ENCODE measurements at regions not wholly inside any gene's neighbourhood (a gene's known extent, or its start where the extent isn't known, plus 50 kb on each side); places are given as distances from the start of the nearest gene placed in this dataset.

DNA sequence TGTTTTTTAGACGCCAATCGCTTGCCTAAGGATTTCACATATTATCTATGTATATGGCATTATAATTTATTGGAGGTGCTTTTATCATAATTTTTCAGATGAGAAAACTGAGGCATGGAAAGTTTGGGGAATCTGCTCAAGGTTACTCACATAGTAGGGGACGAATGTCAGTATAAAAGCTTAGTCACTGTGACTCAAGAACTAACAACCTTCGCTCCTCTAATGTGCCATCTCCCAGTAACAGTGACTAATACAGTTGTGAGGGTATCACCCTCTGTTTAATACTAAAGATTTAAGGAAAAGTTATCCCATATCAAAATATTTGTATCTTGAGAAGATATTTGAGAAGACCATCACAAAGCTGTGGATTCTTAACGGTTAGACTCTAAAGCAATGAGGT, 353.1 kb upstream of the SPOCK3 start:
- peaks cover 5% of the 10 kb centered on the region for H3K9me3 ChIP-seq (ENCODE audit: control insufficient read depth, insufficient read depth, low read depth, low read length)
- H3K27me3 ChIP-seq (ENCODE audit: control insufficient read depth, insufficient read depth, low read length): no peaks in the 10 kb centered on the region
- H3K27ac ChIP-seq (ENCODE audit: low read depth, low read length): no peak overlapping the region
- no peak overlapping the region for H3K4me3 ChIP-seq (ENCODE audit: low read depth, low read length)
- H3K9ac ChIP-seq (ENCODE audit: low read length): no peak overlapping the region
- no peaks in the 10 kb centered on the region for H3K4me1 ChIP-seq (ENCODE audit: control insufficient read depth, insufficient read depth, low read length)
- H3K36me3 ChIP-seq (ENCODE audit: control insufficient read depth, insufficient read depth, low read length): no peaks in the 10 kb centered on the region

- Histone ChIP-seq H3K27me3 (ENCODE audit: control insufficient read depth, insufficient read depth, low read length) (no peaks in the 10 kb centered on the region), H3K9ac (ENCODE audit: low read length) (no peak overlapping the region), H3K4me3 (ENCODE audit: low read depth, low read length) (no peak overlapping the region), H3K4me1 (ENCODE audit: control insufficient read depth, insufficient read depth, low read length) (no peaks in the 10 kb centered on the region), H3K27ac (ENCODE audit: low read depth, low read length) (no peak overlapping the region), H3K9me3 (ENCODE audit: control insufficient read depth, insufficient read depth, low read depth, low read length) (no peaks in the 10 kb centered on the region), H3K36me3 (ENCODE audit: control insufficient read depth, insufficient read depth, low read length) (no peaks in the 10 kb centered on the region)
These were observed 361.6 kb upstream of the SPOCK3 start for GRCh38 chr4:167595898-167596297.

GRCh38 chr4:167602157-167602556, 367.9 kb upstream of the SPOCK3 start:
- H3K9ac ChIP-seq (ENCODE audit: low read length): no peak overlapping the region
- no peak overlapping the region for H3K27ac ChIP-seq (ENCODE audit: low read depth, low read length)
- no peak overlapping the region for H3K4me3 ChIP-seq (ENCODE audit: low read depth, low read length)

DNA sequence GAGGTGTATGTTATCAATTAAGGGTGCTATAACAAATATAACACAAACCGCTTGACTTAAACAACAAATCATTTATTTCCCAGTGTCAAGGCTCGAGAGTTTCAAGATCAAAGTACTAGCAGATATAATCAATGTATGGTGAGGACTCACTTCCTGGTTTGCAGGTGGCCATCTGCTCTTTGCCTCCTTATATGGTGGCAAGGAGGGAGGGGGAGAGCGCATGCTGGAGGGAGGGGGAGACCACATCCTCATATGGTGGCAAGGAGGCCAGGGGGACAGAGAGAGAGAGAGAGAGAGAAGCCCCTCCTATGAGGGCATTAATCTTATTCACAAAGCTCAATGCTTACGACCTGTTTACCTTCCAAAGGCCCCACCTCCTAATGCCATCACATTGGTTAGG, 372.3 kb upstream of the SPOCK3 start:
- Histone ChIP-seq H3K9me3 (ENCODE audit: control insufficient read depth, insufficient read depth, low read depth, low read length) (no peaks in the 10 kb centered on the region), H3K9ac (ENCODE audit: low read length) (no peak overlapping the region), H3K27ac (ENCODE audit: low read depth, low read length) (no peak overlapping the region), H3K4me3 (ENCODE audit: low read depth, low read length) (no peak overlapping the region), H3K4me1 (ENCODE audit: control insufficient read depth, insufficient read depth, low read length) (no peaks in the 10 kb centered on the region), H3K27me3 (ENCODE audit: control insufficient read depth, insufficient read depth, low read length) (no peaks in the 10 kb centered on the region), H3K36me3 (ENCODE audit: control insufficient read depth, insufficient read depth, low read length) (no peaks in the 10 kb centered on the region)

More at GRCh38 chr4:167602157-167602556, 367.9 kb upstream of the SPOCK3 start:
- Histone ChIP-seq H3K4me1 (ENCODE audit: control insufficient read depth, insufficient read depth, low read length) (no peaks in the 10 kb centered on the region), H3K36me3 (ENCODE audit: control insufficient read depth, insufficient read depth, low read length) (no peaks in the 10 kb centered on the region), H3K27me3 (ENCODE audit: control insufficient read depth, insufficient read depth, low read length) (no peaks in the 10 kb centered on the region), H3K9me3 (ENCODE audit: control insufficient read depth, insufficient read depth, low read depth, low read length) (no peaks in the 10 kb centered on the region)

GRCh38 chr4:167613381-167613780, 379.1 kb upstream of the SPOCK3 start:
- Histone ChIP-seq H3K27me3 (ENCODE audit: control insufficient read depth, insufficient read depth, low read length) (no peaks in the 10 kb centered on the region), H3K9ac (ENCODE audit: low read length) (no peak overlapping the region), H3K9me3 (ENCODE audit: control insufficient read depth, insufficient read depth, low read depth, low read length) (no peaks in the 10 kb centered on the region), H3K36me3 (ENCODE audit: control insufficient read depth, insufficient read depth, low read length) (no peaks in the 10 kb centered on the region), H3K4me3 (ENCODE audit: low read depth, low read length) (no peak overlapping the region), H3K4me1 (ENCODE audit: control insufficient read depth, insufficient read depth, low read length) (no peaks in the 10 kb centered on the region), H3K27ac (ENCODE audit: low read depth, low read length) (no peak overlapping the region)

- Histone ChIP-seq H3K9ac (ENCODE audit: low read length) (no peak overlapping the region), H3K36me3 (ENCODE audit: control insufficient read depth, insufficient read depth, low read length) (no peaks in the 10 kb centered on the region), H3K27me3 (ENCODE audit: control insufficient read depth, insufficient read depth, low read length) (no peaks in the 10 kb centered on the region), H3K9me3 (ENCODE audit: control insufficient read depth, insufficient read depth, low read depth, low read length) (no peaks in the 10 kb centered on the region), H3K4me3 (ENCODE audit: low read depth, low read length) (no peak overlapping the region), H3K4me1 (ENCODE audit: control insufficient read depth, insufficient read depth, low read length) (no peaks in the 10 kb centered on the region), H3K27ac (ENCODE audit: low read depth, low read length) (no peak overlapping the region)
These were observed 380.6 kb upstream of the SPOCK3 start for GRCh38 chr4:167614866-167615265.

GRCh38 chr4:167616476-167616875, 382.2 kb upstream of the SPOCK3 start:
- Histone ChIP-seq H3K27me3 (ENCODE audit: control insufficient read depth, insufficient read depth, low read length) (no peaks in the 10 kb centered on the region), H3K4me3 (ENCODE audit: low read depth, low read length) (no peak overlapping the region), H3K9me3 (ENCODE audit: control insufficient read depth, insufficient read depth, low read depth, low read length) (no peaks in the 10 kb centered on the region), H3K36me3 (ENCODE audit: control insufficient read depth, insufficient read depth, low read length) (no peaks in the 10 kb centered on the region), H3K27ac (ENCODE audit: low read depth, low read length) (no peak overlapping the region), H3K9ac (ENCODE audit: low read length) (no peak overlapping the region), H3K4me1 (ENCODE audit: control insufficient read depth, insufficient read depth, low read length) (no peaks in the 10 kb centered on the region)

GRCh38 chr4:167622481-167623240, 388.4 kb upstream of the SPOCK3 start:
- Histone ChIP-seq H3K9me3 (ENCODE audit: control insufficient read depth, insufficient read depth, low read depth, low read length) (no peaks in the 10 kb centered on the region), H3K27me3 (ENCODE audit: control insufficient read depth, insufficient read depth, low read length) (no peaks in the 10 kb centered on the region), H3K27ac (ENCODE audit: low read depth, low read length) (no peak overlapping the region), H3K4me1 (ENCODE audit: control insufficient read depth, insufficient read depth, low read length) (no peaks in the 10 kb centered on the region), H3K9ac (ENCODE audit: low read length) (no peak overlapping the region), H3K4me3 (ENCODE audit: low read depth, low read length) (no peak overlapping the region), H3K36me3 (ENCODE audit: control insufficient read depth, insufficient read depth, low read length) (no peaks in the 10 kb centered on the region)

- Histone ChIP-seq H3K9ac (ENCODE audit: low read length) (no peak overlapping the region), H3K9me3 (ENCODE audit: control insufficient read depth, insufficient read depth, low read depth, low read length) (no peaks in the 10 kb centered on the region), H3K27ac (ENCODE audit: low read depth, low read length) (no peak overlapping the region), H3K4me1 (ENCODE audit: control insufficient read depth, insufficient read depth, low read length) (no peaks in the 10 kb centered on the region), H3K36me3 (ENCODE audit: control insufficient read depth, insufficient read depth, low read length) (no peaks in the 10 kb centered on the region), H3K4me3 (ENCODE audit: low read depth, low read length) (no peak overlapping the region), H3K27me3 (ENCODE audit: control insufficient read depth, insufficient read depth, low read length) (no peaks in the 10 kb centered on the region)
These were observed 388.9 kb upstream of the SPOCK3 start for GRCh38 chr4:167623241-167623572.

DNA sequence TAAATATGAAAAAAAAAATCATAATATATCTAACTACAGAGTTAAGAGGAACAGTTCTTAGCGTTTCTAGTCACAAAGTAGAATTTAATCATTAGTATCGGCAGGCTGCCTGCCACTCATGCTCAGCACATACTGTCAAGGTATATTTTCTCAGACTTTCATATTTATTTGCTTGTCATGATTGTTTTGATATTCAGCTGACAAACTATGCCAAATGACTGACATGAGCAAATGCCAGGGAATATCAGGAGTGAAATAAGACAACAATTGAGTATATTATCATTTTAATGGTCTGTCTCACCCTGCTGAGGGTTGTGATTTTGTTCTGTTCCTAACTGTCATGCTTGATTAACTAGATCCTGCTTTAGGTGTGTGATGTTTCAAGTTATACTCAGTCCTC, 395.0 kb upstream of the SPOCK3 start:
- no peaks in the 10 kb centered on the region for H3K36me3 ChIP-seq (ENCODE audit: control insufficient read depth, insufficient read depth, low read length)
- no peaks in the 10 kb centered on the region for H3K27me3 ChIP-seq (ENCODE audit: control insufficient read depth, insufficient read depth, low read length)
- no peak overlapping the region for H3K9ac ChIP-seq (ENCODE audit: low read length)
- no peak overlapping the region for H3K4me3 ChIP-seq (ENCODE audit: low read depth, low read length)
- no peak overlapping the region for H3K27ac ChIP-seq (ENCODE audit: low read depth, low read length)
- no peaks in the 10 kb centered on the region for H3K9me3 ChIP-seq (ENCODE audit: control insufficient read depth, insufficient read depth, low read depth, low read length)
- no peaks in the 10 kb centered on the region for H3K4me1 ChIP-seq (ENCODE audit: control insufficient read depth, insufficient read depth, low read length)

GRCh38 chr4:167642250-167642649, 408.0 kb upstream of the SPOCK3 start:
- H3K27me3 ChIP-seq (ENCODE audit: control insufficient read depth, insufficient read depth, low read length): no peaks in the 10 kb centered on the region
- no peaks in the 10 kb centered on the region for H3K36me3 ChIP-seq (ENCODE audit: control insufficient read depth, insufficient read depth, low read length)
- H3K27ac ChIP-seq (ENCODE audit: low read depth, low read length): no peak overlapping the region
- no peak overlapping the region for H3K4me3 ChIP-seq (ENCODE audit: low read depth, low read length)
- H3K9me3 ChIP-seq (ENCODE audit: control insufficient read depth, insufficient read depth, low read depth, low read length): no peaks in the 10 kb centered on the region
- H3K4me1 ChIP-seq (ENCODE audit: control insufficient read depth, insufficient read depth, low read length): no peaks in the 10 kb centered on the region
- no peak overlapping the region for H3K9ac ChIP-seq (ENCODE audit: low read length)

- Histone ChIP-seq H3K4me3 (ENCODE audit: low read depth, low read length) (no peak overlapping the region), H3K4me1 (ENCODE audit: control insufficient read depth, insufficient read depth, low read length) (no peaks in the 10 kb centered on the region), H3K9me3 (ENCODE audit: control insufficient read depth, insufficient read depth, low read depth, low read length) (no peaks in the 10 kb centered on the region), H3K27me3 (ENCODE audit: control insufficient read depth, insufficient read depth, low read length) (no peaks in the 10 kb centered on the region), H3K27ac (ENCODE audit: low read depth, low read length) (no peak overlapping the region), H3K9ac (ENCODE audit: low read length) (no peak overlapping the region), H3K36me3 (ENCODE audit: control insufficient read depth, insufficient read depth, low read length) (no peaks in the 10 kb centered on the region)
These were observed 411.1 kb upstream of the SPOCK3 start for GRCh38 chr4:167645358-167645757.

Measured in HUES6 (cell line).